ENCODE measurements at regions not wholly inside any gene's neighbourhood (a gene's known extent, or its start where the extent isn't known, plus 50 kb on each side); places are given as distances from the start of the nearest gene placed in this dataset.
A peak's percentile ranks its signal among the peaks of the same experiment; 100 is the strongest.

GRCh38 chr2:65577654-65578053 is 145.3 kb upstream of the SPRED2 start:
- 90% methylated on average over 5 of the region's 5 CpGs for WGBS (ENCODE audit: low lambda C conversion rate)
- H3K9ac ChIP-seq, result peak overlapping the region; percentile 50; the same call in 1 of the 2 replicates
- POLR2A ChIA-PET, result no interaction called here

DNA sequence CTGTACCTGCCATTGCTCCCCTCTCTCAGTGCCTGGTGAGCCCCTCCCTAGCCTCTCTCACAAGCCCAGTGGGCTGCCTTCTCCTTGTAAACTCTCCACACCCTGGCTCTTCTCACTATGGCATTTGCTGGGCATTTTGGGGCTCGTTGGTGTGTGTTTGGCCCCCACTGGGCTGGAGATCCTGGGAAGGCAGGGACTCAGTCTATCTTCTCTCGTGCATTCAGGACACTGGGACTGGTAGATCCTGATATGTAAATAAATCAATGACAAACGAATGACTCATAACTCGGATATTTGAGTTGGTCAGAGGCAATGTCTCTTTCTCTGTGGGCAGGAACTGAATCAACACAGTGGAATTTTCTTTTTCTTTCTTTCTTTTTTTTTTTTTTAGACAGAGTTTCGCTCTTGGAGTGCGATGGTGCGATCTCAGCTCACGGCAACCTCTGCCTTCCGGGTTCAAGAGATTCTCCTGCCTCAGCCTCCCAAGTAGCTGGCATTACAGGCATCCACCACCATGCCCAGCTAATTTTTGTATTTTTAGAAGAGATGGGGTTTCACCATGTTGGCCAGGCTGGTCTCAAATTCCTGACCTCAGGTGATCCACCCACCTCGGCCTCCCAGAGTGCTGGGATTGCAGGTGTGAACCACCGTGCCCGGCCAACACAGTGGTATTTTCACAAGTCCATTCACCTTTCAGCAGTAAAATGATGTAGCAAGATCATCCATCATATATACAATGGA is 144.6 kb upstream of the SPRED2 start:
- CTCF ChIA-PET, result interaction anchor here (0.6 to 3.6 kb wide), 4 partner anchors 19 to 930 kb away, joined by 3 to 30 read pairs (median 4); no protein-coding TSS in a partner anchor
- peak; percentile 53; the same call in 1 of the 2 replicates for TF ChIP-seq RXRA (IDR thresholded peaks at IDR 0.05; ENCODE audit: borderline replicate concordance, low read depth)
- TF ChIP-seq, protein P1, sequence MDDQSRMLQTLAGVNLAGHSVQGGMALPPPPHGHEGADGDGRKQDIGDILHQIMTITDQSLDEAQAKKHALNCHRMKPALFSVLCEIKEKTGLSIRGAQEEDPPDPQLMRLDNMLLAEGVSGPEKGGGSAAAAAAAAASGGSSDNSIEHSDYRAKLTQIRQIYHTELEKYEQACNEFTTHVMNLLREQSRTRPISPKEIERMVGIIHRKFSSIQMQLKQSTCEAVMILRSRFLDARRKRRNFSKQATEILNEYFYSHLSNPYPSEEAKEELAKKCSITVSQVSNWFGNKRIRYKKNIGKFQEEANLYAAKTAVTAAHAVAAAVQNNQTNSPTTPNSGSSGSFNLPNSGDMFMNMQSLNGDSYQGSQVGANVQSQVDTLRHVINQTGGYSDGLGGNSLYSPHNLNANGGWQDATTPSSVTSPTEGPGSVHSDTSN (IDR thresholded peaks at IDR 0.05), result peak; percentile 90
- peak; percentile 83; the same call in 1 of the 2 replicates for TF ChIP-seq TEAD4 (IDR thresholded peaks at IDR 0.05; ENCODE audit: borderline replicate concordance, insufficient read depth)
- TF ChIP-seq REST (IDR thresholded peaks at IDR 0.05; ENCODE audit: low read depth, low read length), result no peak
- TF ChIP-seq SIN3A (IDR thresholded peaks at IDR 0.05; ENCODE audit: borderline replicate concordance, low read depth, low read length), result no peak
- peak in 1 of 2 experiments; percentile 67; a peak in 1 of 4 replicates for TF ChIP-seq EP300 (IDR thresholded peaks at IDR 0.05; ENCODE audit: borderline replicate concordance in 1 of 2, low read depth in 1 of 2, low read length in 1 of 2)
- no peak for TF ChIP-seq RFX5 (IDR thresholded peaks at IDR 0.05; ENCODE audit: low read length)

More at GRCh38 chr2:65577654-65578053, 145.3 kb upstream of the SPRED2 start:
- TF ChIP-seq FOXJ3 (CRISPR knock-in tag; IDR thresholded peaks at IDR 0.05) (no peak), YY1 (IDR thresholded peaks at IDR 0.05; ENCODE audit: low read depth) (no peak), NRF1 (IDR thresholded peaks at IDR 0.05; ENCODE audit: low read depth, low read length) (no peak), TAF1 (IDR thresholded peaks at IDR 0.05; ENCODE audit: borderline replicate concordance, low read depth, low read length) (no peak), USF1 (IDR thresholded peaks at IDR 0.05; ENCODE audit: borderline replicate concordance, low read depth) (no peak), ELF1 (IDR thresholded peaks at IDR 0.05) (no peak), CHD2 (IDR thresholded peaks at IDR 0.05; ENCODE audit: low read length, partially characterized antibody) (no peak), JUND (IDR thresholded peaks at IDR 0.05) (no peak), RAD21 (IDR thresholded peaks at IDR 0.05; ENCODE audit: low read length) (no peak), MEF2A (IDR thresholded peaks at IDR 0.05; ENCODE audit: borderline replicate concordance, low read depth) (no peak), GABPA (IDR thresholded peaks at IDR 0.05; ENCODE audit: low read depth) (no peak), GATA2 (CRISPR knock-in tag; IDR thresholded peaks at IDR 0.05) (no peak), ZBTB33 (IDR thresholded peaks at IDR 0.05; ENCODE audit: borderline replicate concordance, low read depth) (no peak), TEAD4 (IDR thresholded peaks at IDR 0.05; ENCODE audit: borderline replicate concordance, insufficient read depth) (no peak)
- DNase-seq, result no peak
- Histone ChIP-seq H2AFZ (ENCODE audit: low read depth) (0 out of 2 replicates have a peak overlapping the region, but pooled peaks have one; percentile 73), H3K36me3 (replicated peaks in 1 of 2; ENCODE audit: control insufficient read depth in 1 of 2, insufficient read depth in 2 of 2, low read length in 1 of 2) (no peaks in the 10 kb centered on the region), H3K9me3 (no peaks in the 10 kb centered on the region), H3F3A (replicated peaks; ENCODE audit: insufficient read depth) (peaks cover 6% of the 10 kb centered on the region), H3K4me3 (ENCODE audit: low read depth in 2 of 2, low read length in 1 of 2) (no peak overlapping the region), H3K4me1 (ENCODE audit: control insufficient read depth in 1 of 2, insufficient read depth in 2 of 2, low read depth in 1 of 2, low read length in 1 of 2) (peaks cover 0 to 16% of the 10 kb centered on the region in 2 experiments; a peak in 2 of 4 replicates), H3K4me2 (0 out of 2 replicates have a peak overlapping the region, but pooled peaks have one; percentile 80), H3K27me3 (ENCODE audit: insufficient read depth) (no peaks in the 10 kb centered on the region), H3K9me2 (no peaks in the 10 kb centered on the region), H3K27ac (ENCODE audit: low read depth in 2 of 2, low read length in 1 of 2) (peak overlapping the region in 1 of 2 experiments; percentile 97; a peak in 2 of 4 replicates), H4K20me1 (ENCODE audit: insufficient read depth) (no peaks in the 10 kb centered on the region), H3K79me2 (ENCODE audit: insufficient read depth) (no peaks in the 10 kb centered on the region)
- CTCF ChIA-PET, result interaction anchor here (0.6 to 0.9 kb wide), 2 partner anchors 19 to 931 kb away, joined by 3 read pairs; no protein-coding TSS in a partner anchor

More for the DNA sequence above, 144.6 kb upstream of the SPRED2 start:
- Histone ChIP-seq H4K20me1 (ENCODE audit: insufficient read depth) (no peaks in the 10 kb centered on the region), H3K36me3 (replicated peaks in 1 of 2; ENCODE audit: control insufficient read depth in 1 of 2, insufficient read depth in 2 of 2, low read length in 1 of 2) (no peaks in the 10 kb centered on the region), H3K9ac (peak overlapping the region; percentile 73), H3K79me2 (ENCODE audit: insufficient read depth) (no peaks in the 10 kb centered on the region), H3K27ac (ENCODE audit: low read depth in 2 of 2, low read length in 1 of 2) (peak overlapping the region; percentile 59 to 97; a peak in 3 of 4 replicates), H3K4me3 (ENCODE audit: low read depth in 2 of 2, low read length in 1 of 2) (peak overlapping the region in 1 of 2 experiments; percentile 42; a peak in 1 of 4 replicates), H2AFZ (ENCODE audit: low read depth) (peak overlapping the region; percentile 73; the same call in 1 of the 2 replicates), H3K4me1 (ENCODE audit: control insufficient read depth in 1 of 2, insufficient read depth in 2 of 2, low read depth in 1 of 2, low read length in 1 of 2) (peaks cover 0 to 16% of the 10 kb centered on the region in 2 experiments; a peak in 2 of 4 replicates), H3K4me2 (peak overlapping the region; percentile 80), H3K9me3 (no peaks in the 10 kb centered on the region), H3K9me2 (no peaks in the 10 kb centered on the region), H3K27me3 (ENCODE audit: insufficient read depth) (no peaks in the 10 kb centered on the region), H3F3A (replicated peaks; ENCODE audit: insufficient read depth) (peaks cover 6% of the 10 kb centered on the region)
- POLR2A ChIA-PET, result no interaction called here
- no peak for DNase-seq
- WGBS (ENCODE audit: low lambda C conversion rate), result 21% methylated on average over 12 of the region's 12 CpGs
